HG03108 (cell line): ENCODE measurements at regions not wholly inside any gene's neighbourhood (a gene's known extent, or its start where the extent isn't known, plus 50 kb on each side); places are given as distances from the start of the nearest gene placed in this dataset.

Experiments
- ATAC-seq: cut with Tn5 transposase; IDR thresholded peaks from one replicate; pipeline ENCODE4 v1.9.1; 2021; ENCODE audit warnings: moderate library complexity; ENCODE audit not compliant: unreplicated experiment

GRCh38 chr6:144796070-144796469, 510.9 kb downstream of the UTRN start:
- ATAC-seq: no peak

DNA sequence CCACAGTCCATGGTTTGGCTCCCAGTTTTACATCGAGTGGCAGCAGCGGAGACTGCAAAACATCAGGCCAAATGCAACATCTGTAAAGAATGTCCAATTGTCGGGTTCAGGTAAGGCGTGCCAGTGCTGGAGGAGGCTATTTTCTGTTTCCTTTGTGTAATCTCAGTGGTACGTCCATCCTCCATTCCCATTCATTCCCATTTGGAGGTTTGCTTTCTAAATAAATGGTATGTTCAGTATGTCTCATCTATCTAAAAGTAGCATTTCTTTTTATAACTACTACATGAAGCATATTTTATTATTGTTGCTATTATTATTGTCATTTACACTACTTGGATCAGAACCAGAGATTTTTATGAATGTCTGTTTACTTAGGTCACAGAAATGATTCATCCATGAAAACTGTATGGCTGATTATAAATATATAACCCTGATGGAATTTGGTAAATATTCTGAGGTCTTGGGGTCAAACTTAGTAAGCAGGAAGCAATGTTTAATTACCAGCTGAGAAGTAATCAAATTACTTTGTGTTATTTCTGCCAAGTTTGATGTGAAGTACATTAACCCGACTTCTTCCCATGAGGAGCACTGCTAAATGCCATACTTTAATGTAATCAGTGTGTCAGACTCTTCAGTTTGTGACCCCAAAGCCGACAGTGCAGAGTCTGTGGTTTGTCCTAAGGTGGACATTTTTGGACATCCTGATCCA, 512.9 kb downstream of the UTRN start:
- ATAC-seq: no peak

GRCh38 chr6:144804246-144804790, 519.2 kb downstream of the UTRN start:
- ATAC-seq: no peak

- ATAC-seq: no peak
Observed at GRCh38 chr6:144805049-144805448, 519.9 kb downstream of the UTRN start.

DNA sequence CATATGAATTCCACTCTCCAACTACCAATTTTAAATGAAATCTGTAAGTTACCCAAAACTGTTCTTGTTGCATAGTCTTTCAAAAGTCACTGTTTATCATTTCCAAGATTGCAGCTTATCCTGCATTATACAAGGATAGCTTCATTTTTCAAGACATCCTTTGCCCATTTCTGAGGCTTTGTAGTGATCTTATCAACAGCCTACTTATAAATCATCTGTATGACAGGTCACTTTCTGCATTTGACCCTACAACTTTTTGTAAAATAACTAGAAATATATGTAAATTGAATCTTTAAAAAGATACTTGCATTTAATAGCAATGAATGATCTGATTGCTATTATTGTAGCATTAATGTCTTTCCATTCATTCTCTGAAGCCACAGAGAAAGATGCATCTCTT, 521.1 kb downstream of the UTRN start:
- no peak for ATAC-seq

DNA sequence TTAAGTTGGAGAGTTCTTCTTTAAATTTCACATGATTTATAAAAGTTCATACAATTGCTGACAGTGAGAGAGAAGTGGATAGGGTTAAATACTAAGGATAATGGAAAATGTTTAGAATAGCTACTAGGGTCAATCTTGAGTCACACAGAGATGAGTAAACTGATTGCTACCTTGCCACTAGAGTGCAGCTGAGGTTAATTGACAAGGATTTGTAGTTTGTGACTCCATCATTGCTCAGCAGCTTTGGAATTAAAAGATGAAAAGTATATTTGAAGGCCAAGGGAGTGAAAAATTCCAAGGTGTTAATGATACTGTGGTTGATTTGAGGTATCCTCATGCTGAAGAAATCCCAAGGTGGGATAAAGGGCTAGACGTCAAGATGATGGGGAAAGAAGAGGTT, 524.0 kb downstream of the UTRN start:
- no peak for ATAC-seq

DNA sequence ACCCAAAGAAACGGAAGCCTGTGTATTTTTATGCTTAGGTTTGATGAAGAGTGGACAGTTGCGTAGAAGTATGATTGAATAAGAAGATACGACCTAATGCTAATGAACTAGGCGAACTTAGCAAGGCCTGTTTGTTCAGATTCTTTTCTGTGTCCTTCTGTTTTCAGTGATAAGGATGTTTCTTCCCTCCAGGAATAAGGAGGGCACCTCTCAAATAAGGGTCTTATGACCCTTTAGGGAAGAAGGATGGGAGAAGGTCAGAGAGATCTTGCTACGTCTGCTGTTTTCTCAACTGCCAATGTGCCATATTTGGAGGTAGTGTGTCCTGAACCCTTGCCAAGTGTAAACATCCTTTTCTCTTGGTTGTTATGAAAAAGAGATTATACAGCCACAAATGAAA, 524.8 kb downstream of the UTRN start:
- no peak for ATAC-seq

DNA sequence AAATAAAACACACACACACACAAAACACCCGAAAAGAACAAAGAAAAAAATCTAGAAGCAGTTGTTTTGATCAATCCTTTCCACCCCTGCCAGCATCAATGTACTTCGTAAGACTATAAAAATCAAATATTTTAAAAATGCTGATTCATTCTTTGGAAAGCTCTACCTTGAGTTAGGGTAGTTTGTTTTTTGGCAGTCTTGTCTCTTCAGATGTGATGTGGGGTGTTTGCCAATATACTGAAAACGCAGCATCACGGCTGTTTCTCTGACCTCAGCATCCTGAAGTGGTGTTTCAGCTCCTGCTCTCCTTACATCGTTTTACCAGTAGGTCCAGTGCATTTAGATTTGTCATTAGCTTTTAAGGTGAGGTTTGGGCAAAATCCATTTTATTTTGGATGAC, 526.0 kb downstream of the UTRN start:
- ATAC-seq: no peak

GRCh38 chr6:144816936-144817335, 531.8 kb downstream of the UTRN start:
- ATAC-seq: no peak

- ATAC-seq: no peak
Observed at GRCh38 chr6:144820270-144820669, 535.1 kb downstream of the UTRN start.

- ATAC-seq: no peak
Observed at GRCh38 chr6:144823131-144823530, 538.0 kb downstream of the UTRN start.

GRCh38 chr6:144824018-144824417, 538.9 kb downstream of the UTRN start:
- ATAC-seq: no peak

DNA sequence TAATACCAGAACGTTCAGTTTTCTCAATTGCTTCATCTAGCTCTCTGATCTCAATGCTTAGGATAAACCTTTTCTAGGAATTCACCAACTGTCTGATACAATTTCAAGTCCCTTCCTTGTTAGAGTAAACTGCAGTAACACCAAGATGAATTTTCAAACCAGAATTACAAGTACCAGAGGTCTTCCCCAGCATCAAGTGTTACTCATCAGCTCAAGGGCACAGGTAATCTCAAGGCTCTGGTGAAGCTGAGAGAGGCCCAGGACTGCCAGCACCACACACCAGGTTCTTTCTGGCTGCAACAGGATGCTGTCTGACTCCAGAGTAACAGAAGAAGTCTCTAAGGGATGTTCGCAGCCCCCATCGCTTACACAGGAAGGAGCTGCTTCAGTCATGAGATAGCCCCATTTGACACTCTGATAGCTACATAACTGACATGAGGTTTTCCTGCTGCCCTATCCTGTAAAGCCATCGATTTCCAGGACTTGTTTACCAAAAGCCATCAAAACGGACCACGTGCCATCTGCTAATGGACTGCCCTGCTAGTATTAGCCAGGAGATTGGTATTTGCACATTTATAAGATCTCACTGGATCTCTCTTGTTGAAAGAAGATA, 549.4 kb downstream of the UTRN start:
- ATAC-seq: no peak

- no peak for ATAC-seq
Observed at GRCh38 chr6:144835322-144835973, 550.3 kb downstream of the UTRN start.

GRCh38 chr6:144840619-144841018, 555.5 kb downstream of the UTRN start:
- no peak for ATAC-seq

DNA sequence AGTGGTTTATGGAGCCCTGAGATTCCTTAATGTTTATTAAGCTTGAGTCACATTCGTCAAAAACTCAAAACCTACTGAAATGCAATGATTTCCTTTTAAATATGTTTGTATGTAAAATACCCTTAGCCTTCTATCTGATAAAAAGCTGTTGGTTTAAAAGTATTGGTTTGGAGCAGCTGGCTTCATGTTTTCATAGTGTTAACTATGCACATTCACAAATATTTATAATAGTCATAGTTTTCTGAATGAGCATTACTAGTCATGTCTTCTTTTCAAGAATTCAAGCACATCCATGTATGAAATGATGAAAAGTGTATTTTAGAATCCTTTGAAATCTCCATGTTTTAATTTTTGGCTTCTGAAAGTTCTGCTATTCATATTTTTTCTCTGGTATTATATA, 558.6 kb downstream of the UTRN start:
- no peak for ATAC-seq

DNA sequence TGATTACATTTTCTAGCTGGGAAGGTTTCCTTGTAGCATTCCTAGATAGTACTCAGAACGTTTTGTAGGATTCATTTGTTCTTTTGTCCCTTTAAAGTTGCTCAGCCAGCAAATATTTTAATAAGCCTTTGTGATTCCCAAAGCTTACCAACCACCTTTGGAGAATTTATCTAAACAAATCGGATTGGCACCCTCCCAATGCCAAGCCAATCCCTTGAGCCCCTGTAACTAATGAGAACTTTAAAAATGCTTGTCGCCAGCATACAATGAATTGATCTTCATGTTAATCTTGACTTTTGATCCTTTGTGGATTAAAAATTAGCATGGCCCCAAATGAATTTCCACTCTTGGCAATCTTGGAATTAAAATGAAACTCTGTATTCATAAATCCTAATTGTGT, 559.5 kb downstream of the UTRN start:
- ATAC-seq: no peak

GRCh38 chr6:144845186-144845585, 560.1 kb downstream of the UTRN start:
- no peak for ATAC-seq

DNA sequence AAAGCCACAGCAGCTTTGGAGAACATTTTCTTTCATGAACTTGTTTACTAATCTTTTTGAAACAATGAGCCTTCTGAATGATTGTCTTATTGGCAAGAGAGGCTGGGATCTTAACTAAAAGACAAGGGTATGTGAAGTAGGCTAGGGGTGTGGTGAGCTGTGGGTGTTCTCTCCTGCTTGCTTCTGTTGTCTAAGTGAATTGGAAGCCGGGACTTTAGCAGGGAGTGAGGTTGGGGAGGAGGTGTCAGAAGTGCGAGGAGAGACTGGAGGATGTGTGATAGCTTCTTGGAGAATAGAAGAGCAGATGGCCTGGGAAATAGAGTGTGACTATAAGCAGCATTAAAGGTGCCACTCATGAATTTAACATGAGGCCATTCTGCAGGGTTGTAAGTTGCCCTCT, 562.8 kb downstream of the UTRN start:
- ATAC-seq: no peak

GRCh38 chr6:144849920-144850319, 564.8 kb downstream of the UTRN start:
- no peak for ATAC-seq

DNA sequence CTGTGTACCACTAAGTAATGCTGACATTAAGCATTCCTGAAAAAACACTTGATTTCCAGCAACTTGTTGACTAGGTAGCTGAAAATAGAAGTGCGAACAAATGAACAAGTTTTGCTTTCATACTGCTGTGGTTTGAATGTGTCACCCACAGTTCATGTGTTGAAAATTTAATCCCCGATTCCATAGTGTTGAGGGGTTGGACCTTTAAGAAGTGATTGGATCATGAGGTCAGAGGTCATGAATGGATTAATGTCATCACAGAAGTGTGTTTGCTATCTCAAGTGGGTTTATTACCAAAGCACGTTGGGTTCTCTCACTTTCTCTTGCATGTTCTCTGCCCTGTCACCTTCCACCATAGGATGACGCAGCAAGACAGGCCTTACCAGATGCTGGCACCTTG, 568.5 kb downstream of the UTRN start:
- no peak for ATAC-seq

DNA sequence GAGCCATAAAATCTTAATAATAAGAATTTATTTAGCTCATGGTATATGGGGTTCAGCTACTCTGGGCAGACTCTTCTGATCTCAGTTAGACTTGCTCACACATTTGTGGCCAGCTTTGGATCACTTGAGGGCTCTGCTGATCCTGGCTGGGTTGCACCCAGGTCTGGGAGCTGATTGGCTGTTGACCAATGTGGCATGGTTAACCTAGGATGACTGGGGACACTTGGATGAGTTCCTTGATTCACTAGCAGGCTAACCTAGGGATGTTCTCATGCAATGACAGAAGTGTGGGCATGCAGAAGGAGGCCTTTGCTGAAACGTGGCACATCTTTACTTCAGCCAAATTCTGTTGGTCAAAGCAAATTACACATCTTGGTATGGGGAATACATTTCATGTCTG, 569.5 kb downstream of the UTRN start:
- no peak for ATAC-seq
